Left kidney (tissue), 1 donor: ENCODE measurements at regions not wholly inside any gene's neighbourhood (a gene's known extent, or its start where the extent isn't known, plus 50 kb on each side); places are given as distances from the start of the nearest gene placed in this dataset.

ENCODE experiments used
- DNase-seq: peaks from one replicate; pipeline ENCODE4 v3.0.0-alpha.2; 2013

- no peak for DNase-seq
These were observed 682.4 kb downstream of the ADGRL2 start for GRCh38 chr1:82483146-82483545.

DNA sequence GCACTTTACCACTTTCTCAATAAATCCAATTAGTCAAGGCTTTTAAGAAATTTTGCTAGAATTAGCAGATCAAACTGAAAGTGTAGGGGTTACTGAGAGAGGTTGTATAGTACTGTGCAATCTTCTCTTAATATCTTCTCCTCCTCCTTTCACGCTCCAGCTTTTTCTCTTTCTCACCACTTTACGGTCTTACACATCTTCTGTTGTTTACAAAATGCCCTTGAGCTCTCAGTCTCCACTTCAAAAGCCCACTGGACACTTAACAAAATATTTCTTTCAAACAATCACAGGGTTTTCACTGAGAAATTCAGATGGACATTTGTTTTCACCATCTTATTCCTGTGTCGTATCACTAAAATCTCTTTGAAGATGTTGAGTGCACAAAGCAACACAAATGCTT, 678.2 kb downstream of the ADGRL2 start:
- DNase-seq, result no peak

DNA sequence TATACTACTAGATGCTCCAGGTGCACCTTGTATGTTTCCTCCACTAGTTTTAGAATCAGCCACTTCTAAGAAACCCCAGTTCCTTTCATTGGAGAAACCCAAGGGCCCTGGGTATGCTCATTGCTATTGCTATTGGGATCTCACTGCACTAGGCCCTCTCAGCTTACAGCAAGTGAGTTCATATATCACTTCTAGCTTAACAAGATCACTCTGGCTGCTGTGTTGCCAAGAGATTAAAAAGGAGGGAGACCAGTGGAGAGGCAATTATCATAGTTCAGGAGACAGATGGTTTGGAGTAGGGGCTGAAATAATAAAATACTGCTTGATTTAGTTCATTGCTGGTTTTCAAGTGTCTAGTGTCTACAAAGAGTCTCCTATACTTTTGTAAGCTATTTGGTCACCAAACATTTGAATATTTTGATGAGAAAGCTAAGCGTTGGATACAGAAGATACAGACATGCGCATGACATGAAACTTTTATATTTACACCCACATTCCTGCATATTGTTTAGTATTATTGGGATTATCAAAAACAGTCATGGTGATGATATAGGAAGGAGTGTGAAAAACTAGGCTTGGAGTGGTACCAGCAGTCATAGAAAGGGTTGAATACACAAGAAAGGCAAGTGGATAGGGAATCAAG, 671.9 kb downstream of the ADGRL2 start:
- DNase-seq, result no peak

DNA sequence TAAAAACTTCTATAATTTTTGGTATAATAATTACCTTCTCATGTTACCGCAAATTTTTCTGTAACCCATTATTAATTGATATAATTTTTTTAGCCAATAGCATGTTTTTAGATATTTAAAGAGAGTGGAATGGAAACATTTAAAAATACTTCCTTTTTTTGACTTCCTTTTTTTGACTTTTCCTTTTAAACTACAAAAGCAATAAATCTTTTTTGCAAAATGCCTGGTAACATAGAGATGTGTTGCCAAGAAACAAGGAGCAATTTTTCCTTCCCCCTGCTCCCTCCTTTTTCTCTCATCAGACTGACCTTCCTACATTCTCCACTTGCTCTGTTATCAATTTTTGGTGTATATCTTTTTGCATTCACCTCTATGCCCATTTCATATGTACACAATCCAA, 666.2 kb downstream of the ADGRL2 start:
- DNase-seq, result no peak

DNA sequence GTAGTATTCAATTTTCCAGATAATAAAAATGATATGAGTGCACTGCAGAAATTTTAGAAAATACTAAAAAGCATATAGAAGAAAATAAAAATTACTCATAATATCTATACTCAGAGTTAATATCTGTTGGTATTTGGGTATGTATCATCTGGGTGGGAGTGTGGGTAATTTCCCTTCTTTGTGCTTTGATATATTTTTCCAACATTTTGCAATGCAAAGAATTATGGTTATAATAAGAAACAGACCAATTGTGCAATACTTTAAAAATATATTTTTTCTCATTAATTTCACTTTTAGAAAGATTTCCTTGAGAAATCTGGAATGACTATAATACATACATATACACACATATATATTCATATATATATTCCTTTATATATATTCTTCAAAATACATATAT, 665.7 kb downstream of the ADGRL2 start:
- DNase-seq, result no peak

GRCh38 chr1:82465024-82465423, 664.3 kb downstream of the ADGRL2 start:
- no peak for DNase-seq

- DNase-seq, result peak; percentile 82
These were observed 663.7 kb downstream of the ADGRL2 start for GRCh38 chr1:82464362-82465001.

- DNase-seq, result peak; percentile 24
These were observed 663.2 kb downstream of the ADGRL2 start for GRCh38 chr1:82463951-82464350.

GRCh38 chr1:82462366-82462765, 661.6 kb downstream of the ADGRL2 start:
- DNase-seq, result peak; percentile 24

- DNase-seq, result no peak
These were observed 654.6 kb downstream of the ADGRL2 start for GRCh38 chr1:82455342-82455741.

DNA sequence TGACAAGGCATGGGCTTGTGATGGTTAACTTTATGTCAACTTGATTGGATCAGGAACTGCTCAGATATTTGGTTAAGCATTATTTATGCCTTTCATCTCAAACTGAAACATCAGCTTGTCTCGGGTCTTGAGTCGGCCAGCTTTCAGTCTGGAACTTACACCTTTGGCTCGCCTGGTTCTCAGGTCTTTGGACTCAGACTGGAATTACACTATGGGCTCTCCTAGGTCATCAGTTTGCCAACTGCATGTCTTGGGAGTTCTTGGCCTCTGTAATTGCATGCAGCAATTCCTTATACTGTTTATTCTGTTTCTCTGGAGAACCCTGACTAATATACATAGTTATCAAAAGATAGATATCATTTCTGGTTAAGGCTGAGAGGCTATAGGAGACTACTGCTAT, 653.7 kb downstream of the ADGRL2 start:
- DNase-seq, result no peak

DNA sequence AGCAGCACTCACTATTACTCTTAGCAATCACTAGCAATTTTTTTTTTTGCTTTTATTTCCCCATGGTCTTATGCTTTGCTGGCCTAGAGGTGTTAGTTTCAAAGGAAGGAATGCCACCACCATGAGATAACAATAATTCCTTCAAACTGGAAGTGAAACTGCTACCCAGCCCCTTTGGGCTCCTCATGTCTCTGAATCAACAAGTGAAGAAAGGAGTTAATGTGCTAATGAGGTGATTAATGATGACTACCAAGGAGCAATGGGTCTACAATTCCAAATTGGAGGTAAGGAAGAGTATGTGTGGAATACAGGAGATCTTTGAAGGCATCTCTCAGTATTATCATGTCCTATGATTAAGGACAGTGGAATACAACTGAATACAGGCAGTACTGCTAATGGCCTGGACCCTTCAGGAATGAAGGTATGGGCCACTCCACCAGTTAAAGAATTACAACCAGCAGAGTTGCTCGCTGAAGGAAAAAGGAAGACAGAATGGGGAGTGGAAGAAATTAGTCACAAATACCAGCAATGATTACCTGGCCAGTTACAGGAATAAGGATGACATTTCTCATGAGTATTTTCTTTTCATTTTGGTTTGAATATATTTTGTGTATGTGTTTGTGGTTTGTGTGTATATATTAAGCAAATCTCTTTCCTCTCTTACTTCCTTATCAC, 652.9 kb downstream of the ADGRL2 start:
- no peak for DNase-seq

DNA sequence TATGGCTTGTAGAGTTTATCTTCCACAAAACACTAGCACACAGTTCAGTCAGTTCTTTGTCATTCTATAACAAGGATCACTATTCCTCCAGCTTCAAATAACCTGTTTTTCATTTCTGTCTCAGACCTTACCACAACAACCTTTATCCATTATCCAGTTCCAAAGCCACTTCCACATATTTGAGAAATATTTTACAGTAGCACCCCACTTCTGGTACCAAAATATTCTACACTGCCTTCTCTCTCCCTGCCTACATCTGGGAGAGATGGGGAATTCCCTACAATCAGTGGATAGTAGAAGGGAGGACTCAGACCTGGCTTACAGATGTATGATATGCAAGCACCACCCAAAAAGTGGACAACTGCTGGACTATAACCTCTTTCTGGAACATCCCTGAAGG, 651.4 kb downstream of the ADGRL2 start:
- no peak for DNase-seq

- no peak for DNase-seq
These were observed 650.5 kb downstream of the ADGRL2 start for GRCh38 chr1:82451191-82451590.

DNA sequence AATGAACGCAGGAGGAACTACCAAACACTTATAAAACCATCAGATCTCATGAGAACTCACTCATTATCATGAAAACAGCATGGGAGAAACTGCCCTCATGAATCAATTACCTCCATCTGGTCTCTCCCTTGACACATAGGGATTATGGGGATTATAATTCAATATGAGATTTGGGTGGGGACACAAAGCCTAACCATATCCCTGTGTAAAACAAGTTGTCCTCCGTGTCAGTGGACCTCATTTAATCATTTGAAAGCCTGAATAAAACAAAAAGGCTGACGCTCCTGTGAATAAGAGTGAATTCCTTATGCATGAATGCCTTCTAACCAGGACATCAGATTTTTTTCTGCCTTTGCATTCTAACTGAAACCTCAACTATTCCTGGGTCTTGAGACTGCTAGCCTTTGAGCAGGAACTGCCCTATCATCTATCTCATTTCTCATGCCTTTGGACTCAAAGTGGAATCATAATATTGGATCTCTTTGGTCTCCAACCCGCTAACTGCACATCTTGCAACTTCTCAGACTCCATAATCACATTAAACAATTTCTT, 648.8 kb downstream of the ADGRL2 start:
- DNase-seq, result no peak

GRCh38 chr1:82446955-82447354, 646.2 kb downstream of the ADGRL2 start:
- DNase-seq, result no peak

DNA sequence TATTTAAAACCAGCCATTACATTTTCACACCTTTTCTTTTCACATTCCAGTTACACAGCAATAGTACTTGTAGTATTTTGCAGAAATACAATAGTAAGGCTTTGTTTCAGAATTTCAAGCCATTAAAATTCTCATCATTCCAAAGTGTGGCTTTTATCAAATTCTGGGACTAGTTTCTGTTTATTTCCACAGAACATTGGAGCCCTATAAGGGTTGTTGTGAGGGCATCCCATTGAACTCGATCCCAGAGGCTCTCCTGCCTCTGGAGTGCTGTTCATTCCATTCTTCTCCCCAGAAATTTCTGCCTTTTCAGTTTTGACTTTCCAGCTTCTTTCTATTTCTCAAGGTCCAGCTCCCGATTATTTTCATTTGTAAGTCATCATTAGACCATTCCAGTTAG, 645.5 kb downstream of the ADGRL2 start:
- DNase-seq, result no peak

DNA sequence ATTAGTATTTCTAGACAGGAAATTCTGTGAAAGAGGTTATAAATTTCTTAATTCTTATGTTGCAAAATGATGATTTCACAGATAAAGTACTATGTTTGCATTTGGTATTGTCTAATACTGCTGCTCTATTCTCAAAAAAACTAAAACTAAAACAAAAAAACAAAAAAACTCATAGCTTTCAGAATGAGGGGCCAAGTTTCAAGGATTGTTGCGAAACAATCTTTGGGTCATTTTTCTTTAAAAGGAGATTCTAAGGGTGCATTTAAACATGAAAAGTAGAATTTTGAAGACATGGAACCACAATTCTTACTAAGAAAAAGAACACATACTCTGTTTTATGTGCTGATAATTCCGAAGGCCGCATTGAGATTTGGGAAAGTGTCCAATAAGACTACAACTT, 645.1 kb downstream of the ADGRL2 start:
- no peak for DNase-seq

DNA sequence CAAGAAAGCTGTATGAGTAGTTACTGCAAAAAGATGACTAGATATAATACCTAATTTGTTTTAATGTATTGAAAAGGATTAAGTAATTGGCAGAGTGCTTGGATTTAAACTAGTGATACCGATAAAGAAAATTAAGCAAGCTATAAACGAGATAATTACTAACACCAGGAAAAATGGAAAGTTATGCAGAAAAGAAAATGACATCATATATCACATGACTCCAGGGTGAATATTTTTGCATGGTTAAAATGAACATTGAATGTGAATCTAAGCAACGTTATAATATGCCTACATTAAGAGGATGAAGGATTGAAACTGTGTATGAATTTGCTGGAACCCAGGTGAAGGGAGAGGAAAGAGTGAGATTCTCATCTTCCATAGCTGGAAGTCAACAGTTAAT, 644.4 kb downstream of the ADGRL2 start:
- DNase-seq, result no peak

DNA sequence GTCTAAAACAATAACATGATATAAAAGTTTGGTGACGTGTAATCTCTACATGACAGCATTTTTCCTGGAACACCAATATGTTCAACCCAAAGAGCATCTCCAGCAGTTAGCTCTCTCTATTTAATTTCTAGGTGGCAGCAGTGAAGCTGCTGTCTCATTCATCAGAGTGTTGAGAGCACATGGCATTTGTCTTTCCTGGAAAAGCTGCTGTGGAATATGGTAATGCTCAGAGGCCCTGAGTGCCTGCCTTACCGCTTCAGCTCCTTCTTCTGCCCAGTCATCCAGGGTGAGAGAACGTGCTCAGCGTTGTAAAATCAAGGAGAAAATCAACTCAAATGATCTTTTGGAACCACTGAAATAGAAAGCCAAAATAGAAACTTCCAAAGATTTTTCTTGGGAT, 640.7 kb downstream of the ADGRL2 start:
- DNase-seq, result no peak

- no peak for DNase-seq
These were observed 622.6 kb downstream of the ADGRL2 start for GRCh38 chr1:82423174-82423815.

- no peak for DNase-seq
These were observed 621.0 kb downstream of the ADGRL2 start for GRCh38 chr1:82421782-82422181.

GRCh38 chr1:82420584-82420983, 619.9 kb downstream of the ADGRL2 start:
- DNase-seq, result no peak
